Activated CD4-positive, alpha-beta T cell treated with anti-CD3 and anti-CD28 coated beads for 4 hours (primary cell): ENCODE measurements at regions not wholly inside any gene's neighbourhood (a gene's known extent, or its start where the extent isn't known, plus 50 kb on each side); places are given as distances from the start of the nearest gene placed in this dataset.
"Not testable (repeated sequence)": the region's sequence is repeated elsewhere in the genome, so short reads cannot be mapped to it uniquely, and the experiment has no call there.

Experiments
- DNase-seq, 2 donors: peaks; one replicate each; pipeline ENCODE4 v3.0.0-alpha.2; 2020

DNA sequence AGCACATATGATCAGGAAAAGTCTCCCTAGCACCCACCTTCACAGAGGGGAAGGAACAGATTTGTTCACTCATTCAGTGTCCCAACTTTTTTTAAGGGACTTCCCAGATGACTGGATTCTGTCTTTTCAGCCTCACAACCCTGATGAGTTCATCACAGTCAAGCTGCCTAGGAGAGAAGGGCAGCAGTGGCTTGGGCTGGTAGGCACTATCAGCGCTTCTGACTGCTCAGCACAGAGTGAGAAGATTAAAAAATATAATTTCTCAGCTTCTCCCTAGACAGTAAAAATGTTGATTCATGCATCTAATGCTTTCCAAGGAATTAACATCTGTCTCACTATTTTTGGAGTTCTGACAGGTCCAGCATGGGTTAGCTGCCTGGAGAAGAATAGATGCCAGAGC, 328.2 kb downstream of the DTHD1 start:
- DNase-seq = no peak

DNA sequence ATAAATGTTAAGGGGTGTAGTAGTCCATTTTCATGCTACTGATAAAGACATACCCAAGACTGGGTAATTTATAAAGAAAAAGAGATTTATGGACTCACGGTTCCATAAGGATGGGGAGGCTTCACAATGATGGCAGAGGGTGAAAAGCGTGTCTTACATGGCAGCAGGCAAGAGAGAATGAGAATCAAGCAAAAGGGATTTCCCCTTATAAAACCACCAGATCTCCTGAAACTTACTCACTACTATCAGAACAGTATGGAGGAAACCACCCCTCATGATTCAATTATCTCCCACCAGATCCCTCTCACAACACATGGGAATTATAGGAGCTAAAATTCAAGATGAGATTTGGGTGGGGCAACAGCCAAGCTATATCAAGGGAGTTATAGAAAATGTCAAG, 329.2 kb downstream of the DTHD1 start:
- DNase-seq = no peak

DNA sequence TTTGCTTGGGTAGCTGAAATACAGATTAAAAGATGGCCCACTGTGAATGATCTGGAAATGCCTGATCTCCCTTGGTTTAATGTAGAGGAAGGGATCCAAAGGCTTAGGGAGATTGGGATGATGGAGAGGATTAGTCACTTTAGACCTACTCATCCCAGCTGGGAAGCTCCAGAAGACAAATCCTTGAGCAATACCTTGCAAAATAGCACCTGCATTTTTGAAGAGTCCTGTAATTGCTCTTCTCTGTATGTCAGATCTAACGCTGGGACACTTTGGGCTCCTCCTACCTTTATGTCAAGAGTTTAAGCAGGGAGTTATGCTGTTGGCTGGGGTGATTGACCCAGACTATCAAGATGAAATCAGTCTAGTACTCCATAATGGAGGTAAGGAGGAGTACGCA, 331.7 kb downstream of the DTHD1 start:
- not testable (repeated sequence) for DNase-seq

DNA sequence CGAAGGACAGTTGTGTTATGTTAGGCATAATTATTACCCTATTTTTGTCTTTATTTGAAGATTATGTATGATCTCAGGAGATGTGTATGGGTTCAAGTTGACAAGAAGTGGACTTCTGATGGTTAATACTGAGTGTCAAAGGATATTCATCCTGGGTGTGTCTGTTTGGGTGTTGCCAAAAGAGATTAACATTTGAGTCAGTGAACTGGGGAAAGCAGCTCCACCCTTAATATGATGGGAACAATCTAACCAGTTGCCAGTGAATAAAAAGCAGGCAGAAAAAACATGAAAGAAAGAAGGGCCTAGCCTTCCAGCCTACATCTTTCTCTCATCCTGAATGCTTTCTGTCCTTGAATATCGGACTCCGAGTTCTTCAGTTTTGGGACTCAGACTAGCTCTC, 332.6 kb downstream of the DTHD1 start:
- DNase-seq = no peak

DNA sequence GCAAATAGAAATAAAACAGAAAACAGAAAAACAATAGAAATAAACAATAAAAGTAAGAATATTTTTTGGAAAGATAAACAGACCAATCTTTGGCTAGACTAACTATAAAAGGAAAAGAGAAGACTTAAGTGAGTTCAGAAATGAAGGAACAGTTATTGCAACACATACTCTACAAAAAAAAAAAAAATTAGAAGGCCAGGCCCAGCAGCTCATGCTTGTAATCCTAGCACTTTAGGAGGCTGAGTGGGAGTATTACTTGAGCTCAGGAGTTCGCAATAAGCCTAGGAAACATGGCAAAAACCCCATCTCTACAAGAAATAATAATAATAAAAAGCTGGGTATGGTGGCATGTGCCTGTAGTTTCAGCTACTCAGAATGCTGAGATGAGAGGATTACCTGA, 336.7 kb downstream of the DTHD1 start:
- no peak for DNase-seq

DNA sequence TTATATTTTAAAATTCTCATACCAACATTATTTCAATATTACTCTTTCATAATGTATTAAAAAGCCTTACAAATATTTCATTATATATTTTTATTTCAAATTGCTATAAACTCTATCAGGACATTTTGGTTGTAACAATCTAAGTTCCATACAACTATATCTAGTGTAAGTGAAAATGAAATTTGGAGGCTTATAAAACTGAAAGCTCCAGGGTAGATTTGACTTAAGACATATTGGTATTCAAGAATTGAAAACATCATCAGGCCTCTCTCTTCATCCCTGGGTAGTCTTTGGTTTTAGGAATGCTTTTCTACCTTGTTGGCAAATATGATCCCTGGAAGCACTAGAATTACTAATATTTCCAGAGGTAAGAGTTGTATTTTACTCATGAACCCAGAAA, 342.6 kb downstream of the DTHD1 start:
- no peak for DNase-seq

DNA sequence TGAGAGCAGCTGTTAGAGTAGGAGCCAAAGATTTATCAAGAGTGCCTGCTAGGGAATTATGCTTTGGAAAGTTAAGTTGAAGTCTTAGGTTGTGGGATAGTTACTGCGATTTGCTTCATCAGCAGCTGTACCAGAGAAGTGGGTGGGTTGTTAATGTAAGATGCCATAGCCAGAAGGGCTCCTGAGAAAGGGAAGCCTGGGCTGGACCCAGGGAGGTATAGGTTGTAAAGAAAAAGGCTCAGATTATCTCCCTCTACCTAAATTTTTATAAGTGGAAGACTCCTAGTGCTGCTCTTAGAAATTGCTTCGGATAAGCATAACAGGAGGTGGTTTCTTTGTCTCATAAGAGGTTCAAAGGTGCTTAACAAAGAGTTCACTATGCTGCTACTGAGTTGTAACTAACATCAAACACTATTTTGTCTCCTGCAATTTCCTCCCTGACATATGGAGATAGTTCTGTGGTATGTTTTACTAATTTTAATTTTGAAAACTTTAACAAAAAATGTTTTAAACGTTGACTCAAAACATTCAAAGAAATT, 356.9 kb downstream of the DTHD1 start:
- DNase-seq = no peak

DNA sequence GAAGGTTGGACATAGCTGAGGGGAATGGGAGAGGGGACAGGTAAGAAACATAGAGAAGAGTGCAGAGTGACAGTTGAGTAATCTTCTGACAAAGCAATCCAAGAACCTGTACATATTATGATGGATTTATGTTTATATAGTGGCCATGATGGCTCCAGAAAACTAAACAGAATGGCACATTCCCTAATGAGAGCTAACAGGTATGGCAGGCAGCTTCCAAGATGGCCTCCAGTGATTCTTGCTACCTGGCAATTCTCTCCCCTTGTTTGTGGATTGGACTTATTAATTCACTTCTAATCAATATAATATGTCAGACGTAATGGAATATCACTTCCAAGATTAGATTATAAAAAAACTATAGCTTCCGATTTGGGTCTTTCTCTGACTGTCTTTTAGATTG, 359.5 kb downstream of the DTHD1 start:
- DNase-seq = no peak

DNA sequence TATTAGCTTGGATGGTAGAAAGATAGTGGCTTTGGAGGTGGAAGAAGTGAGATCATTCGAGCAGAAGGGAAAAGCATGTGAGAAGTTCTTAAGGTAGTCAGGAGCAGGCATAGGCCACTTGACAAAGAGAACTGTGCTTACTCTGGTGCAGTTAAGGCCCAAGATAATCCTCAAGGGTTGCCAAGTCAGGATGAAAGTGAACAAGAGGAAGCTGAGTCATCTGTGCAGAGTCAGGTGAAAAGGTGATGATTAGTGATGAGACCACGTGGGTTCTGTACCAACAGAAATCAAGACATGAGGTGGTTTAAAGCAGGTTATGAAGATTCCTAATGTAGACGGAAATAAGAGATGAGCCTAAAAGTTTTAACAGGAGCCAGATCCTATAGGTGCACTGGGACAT, 369.8 kb downstream of the DTHD1 start:
- no peak for DNase-seq

DNA sequence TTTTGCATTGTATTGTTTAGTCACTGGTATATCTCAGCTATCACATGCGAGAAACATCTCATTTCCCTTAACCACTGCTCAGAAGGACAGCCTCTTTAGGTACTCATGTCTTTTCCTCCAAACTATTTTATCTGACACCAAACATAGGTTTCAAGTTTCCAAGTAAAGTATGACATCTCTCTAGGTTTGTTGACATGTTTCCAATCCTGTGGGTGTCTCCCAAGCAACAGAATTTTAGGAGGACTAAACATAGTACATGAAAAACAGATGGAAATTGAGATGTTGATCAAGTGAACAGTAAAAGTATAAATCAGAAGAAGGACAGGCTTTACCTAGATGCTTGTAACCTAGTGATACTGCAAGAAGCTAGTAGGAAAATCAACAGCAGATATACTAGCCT, 371.4 kb downstream of the DTHD1 start:
- no peak for DNase-seq

DNA sequence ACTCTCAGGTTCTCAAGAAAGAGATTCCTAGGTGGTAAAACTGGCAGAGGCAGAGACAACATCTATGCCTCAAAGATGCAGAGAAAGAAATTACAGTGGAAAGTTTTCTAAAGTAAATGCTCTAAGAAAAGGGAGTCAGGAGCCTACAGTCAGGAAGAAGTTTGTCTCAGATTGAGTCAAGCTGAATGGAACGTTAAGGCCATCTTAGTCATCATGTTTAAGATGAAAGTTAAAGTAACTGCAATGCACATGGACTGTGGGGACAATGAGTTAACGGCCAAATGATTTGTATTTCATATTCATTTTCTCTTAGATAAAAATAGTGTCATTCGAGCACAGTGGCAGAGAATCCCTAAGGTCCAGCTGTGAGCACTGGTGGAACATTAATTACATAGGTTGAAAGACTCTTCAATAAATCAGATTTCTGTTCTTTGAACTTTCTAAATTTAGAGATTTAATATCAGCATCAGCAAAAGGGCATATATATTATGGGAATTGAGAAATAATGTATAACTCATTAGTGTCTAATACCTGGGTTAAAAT, 384.6 kb downstream of the DTHD1 start:
- DNase-seq = no peak

DNA sequence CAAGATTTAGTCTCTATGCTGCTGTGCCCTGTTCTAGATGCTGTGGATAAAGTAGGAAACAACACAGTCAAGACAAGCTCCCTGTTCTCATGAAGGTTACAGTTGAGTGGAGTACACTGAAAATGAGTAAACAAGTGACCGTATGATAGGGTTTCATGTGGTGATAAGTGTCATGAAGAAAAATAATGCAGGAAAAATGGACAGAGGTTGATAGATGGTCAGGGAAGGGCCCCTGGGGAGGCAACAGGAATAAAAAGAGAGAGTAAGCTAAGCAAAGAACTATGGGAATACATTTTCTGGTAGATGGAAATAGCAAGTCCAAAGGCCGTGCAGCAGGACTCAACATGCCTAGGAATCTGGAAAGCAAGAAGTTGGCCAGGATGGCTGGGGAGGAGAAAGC, 394.0 kb downstream of the DTHD1 start:
- DNase-seq = no peak

DNA sequence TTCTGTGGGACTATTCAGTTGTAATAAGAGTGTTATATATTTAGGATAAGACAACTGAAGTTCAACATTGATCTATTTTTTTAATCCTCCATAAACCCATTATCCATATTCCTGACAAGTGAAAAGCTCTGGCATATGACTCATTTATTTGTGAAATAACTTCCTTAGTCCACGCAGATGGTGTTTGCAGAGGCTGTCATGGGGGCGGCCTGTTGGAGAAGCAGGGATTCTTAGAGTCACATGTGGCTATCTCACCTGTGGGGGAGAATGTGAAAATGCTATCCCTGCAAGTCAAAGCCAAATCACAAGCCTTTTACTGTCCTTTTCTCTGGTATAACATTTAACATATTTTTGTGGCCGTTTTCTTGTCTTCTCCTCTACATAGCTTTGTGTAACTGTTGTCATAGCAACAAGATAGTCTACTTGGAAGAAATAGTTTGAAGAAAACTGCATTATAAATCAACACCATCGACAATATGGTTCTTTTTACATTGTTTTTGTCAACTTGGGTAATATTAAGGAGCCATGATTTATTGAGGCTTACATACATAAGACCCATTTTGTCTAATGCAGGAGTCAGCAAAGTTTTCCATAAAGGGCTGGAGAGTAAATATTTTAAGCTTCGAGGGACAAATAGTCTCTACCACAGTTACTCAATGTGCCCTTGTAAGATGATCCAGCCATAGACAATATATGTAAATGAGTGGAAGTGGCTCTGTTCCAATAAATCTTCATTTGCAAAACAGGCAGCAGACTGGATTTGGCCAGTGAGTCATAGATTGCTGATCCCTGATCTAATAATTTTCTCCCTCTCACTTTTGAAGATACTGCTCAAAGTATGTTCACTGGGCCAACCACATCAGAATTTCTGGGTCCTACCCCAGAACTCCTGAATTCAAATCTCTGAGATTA, 395.0 kb downstream of the DTHD1 start:
- no peak for DNase-seq

DNA sequence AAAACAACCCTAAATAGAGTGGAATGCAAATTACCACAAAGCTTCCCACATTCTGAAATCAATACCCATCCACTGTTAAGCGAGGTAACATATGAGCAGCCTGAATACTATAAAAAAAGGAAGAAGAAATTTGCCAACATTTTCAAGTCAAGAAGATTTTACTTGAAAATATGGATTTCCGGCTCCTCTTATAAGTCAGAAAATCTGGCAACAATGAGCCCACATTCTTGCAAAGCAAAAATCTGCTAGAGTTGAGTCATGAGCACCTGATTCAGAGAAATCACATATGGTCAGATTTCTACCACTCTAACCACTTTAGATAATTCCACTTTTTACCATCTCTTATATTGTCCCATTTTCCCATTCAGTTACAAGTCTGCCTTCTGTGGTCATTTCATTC, 395.7 kb downstream of the DTHD1 start:
- DNase-seq = no peak

DNA sequence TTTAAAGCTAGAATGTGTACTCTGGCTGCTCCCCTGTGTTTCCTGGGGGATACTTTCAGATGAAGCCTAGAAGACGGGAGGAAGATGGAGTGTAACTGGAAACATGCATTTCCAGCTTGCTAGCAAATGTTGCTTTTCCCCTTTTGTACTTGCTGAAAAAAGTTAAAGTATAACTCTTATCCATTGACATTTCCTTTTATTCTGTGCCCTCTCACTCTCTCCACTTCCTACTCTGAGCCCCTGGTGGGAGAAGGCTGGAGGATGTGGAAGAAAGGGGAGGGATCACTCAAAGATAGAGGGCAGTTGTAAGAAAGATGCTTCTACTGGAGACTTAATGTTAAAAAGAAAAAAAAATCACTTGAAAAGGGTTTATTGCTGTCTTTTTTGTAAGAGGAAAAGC, 396.5 kb downstream of the DTHD1 start:
- DNase-seq = no peak

DNA sequence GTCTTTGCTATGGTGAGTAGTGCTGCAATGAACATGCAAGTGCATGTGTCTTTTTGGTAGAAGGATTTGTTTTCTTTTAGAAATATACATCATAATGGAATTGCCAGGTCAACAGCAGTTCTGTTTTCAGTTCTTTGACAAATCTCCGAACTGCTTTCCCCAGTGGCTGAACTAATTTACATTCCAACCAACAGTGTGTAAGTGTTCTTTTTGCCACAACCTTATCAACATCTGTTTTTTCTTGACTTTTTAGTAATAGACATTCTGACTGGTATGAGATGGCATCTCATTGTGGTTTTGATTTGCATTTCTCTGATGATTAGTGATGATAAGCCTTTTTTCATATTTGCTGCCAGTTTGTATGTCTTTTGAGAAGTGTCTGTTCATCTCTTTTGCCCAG, 406.3 kb downstream of the DTHD1 start:
- no peak for DNase-seq

DNA sequence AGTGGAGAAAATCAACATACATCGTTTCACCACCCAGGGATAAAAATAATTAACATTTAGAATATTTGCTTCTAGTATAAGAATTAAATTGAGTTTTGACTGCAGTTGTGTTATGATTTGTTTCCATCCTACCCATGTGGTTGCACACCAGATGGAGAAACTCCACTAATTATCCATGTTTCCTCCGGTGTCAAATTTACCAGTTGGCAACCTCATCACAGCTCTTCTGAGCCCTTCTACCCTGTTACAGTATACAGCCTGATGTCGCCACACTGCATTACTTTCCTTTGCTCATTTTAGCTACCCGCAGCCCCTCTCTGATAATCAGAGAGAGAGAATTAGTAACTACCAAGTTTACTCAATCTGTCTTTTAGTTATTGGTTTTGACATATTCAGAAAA, 411.2 kb downstream of the DTHD1 start:
- no peak for DNase-seq

DNA sequence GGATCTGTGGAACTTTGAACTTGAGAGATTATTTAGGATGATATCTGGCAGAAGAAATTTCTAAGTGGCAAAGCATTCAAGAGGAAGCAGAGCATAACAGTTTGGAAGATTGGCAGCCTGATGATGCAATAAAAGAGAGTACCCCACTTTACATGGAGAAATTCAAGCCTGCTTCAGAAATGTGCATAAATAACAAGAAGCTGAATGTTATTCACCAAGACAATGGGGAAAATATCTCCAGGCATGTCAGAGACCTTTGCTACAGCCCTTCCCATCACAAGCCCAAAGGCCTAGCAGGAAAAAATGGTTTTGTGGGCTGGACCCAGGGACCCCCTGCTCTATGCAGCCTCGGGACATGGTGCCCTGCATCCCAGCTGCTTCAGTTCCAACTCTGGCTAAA, 420.8 kb downstream of the DTHD1 start:
- no peak for DNase-seq

DNA sequence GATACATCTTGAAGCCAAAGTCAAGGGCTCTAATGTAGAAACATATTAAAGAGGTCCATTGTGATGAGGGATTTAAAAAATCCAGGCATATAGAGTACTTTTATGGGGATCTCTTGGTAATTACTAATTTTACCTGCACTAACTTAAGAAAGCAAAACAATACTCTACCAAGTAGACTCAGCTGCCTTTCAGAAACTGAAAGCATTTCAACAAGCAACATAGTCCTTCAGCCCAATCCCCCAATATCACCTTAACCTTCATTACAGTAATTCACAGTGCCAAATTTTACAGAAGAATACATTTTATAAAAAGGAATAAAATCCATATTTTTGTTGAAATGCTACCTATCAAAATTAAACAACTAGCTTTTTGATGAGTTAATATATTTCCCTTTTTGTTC, 422.9 kb downstream of the DTHD1 start:
- no peak for DNase-seq

DNA sequence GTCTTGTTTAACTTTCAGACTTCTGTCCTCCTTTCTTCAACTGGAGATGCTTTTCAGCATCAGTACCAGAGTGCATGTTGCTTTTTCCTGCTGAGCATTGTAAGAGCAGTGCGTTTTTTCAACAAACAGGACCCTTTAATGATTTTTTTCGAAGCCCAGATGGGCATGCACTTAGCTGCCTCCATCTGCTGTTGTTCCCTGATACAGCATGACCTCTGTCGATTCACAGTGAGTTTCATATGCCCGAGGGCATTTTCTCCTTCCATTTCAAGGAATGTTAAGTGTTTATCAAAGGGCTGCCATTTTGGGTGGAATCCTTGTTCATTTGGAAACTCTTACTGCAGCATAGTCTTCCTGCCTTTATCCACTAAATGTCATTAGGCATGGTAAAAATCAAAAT, 428.6 kb downstream of the DTHD1 start:
- no peak for DNase-seq

DNA sequence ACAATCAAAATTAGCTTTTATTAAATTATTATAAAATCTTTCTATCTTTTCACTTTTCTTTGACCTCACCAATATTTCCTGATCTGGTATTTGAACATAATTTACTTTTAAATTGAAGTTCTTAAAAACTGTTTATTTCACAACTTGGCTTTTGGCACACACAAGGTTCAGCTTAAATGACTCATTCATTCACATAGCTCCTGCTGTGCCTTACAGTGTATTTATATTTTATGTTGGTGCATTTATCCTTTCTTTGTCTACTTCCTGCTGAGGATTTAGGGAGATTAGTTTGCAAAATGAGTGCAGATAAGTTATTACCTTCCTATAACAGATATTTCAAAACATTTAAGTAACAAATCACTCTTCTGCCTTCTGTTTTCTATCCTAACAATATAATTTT, 430.6 kb downstream of the DTHD1 start:
- DNase-seq = no peak

DNA sequence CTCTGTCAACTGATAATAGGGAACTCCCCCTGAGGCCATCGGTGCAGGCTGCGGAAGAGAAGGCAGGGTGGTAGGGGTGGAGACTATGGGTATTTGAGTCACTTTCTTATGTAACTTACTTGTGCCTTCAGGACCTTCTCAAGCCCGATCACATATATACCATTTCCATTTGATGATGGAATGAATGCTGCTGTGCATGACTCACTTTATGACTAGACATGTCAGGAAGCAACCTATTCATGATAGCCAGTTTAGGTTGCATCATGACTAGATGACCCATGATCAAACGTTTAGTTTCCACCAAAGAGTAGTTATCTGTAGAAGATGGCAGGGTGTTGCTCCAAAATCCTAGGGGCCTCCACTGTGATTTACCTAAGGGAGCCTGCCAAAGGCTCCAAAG, 435.5 kb downstream of the DTHD1 start:
- no peak for DNase-seq

DNA sequence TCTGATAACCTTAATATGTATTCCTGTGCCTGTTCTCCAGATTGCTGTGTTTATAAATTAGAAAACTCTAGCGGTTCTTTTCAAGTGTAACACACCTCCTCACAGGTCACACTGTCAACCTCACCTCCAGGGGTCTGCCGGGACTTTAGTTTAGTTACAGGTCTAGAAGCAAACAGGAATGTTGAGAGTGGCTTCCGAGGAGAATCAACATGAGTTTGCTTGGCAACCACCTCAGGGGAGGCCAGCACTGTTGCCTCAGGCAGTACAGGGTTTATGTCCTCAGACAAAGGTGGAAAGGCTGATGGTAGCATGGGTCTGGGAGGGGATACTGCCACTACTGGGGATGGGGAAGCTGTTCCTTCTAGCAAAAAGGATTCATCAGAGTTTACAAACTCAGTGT, 438.0 kb downstream of the DTHD1 start:
- no peak for DNase-seq

DNA sequence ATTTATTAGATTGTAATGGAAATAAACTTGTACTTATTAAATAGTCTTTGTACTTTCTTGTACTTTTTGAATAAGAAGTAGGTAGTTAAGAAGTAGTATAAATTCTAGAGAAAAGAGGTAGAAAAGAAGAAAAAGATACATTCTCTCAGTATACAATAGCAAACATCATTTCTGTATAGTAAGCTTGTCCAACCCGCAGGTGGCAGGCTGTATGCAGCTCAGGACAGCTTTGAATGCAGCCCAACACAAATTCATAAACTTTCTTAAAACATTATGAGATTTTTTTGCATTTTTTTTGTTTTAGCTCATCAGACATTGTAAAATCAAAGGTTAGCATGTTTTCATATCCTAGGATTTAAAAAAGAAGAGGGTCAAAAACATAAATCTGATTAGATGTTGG, 441.6 kb downstream of the DTHD1 start:
- DNase-seq = no peak

DNA sequence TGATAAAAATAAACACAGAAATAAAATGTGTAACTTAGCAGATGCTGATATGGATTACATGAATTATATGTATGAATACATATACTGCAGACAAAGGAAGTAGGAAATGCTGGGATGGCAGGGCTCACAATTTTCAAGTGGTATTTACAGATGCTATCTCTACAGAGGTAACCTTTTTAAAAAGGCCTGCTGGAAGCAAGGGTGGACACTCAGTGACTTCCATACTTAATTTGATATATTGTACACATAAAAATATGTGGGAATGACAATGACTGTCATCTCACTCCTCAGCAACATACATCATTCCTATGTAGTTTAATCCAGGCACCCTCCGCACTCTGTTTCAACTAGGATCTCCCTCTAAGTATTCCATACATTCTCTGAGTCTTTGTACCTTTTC, 452.9 kb downstream of the DTHD1 start:
- DNase-seq = no peak
